NB4 (cell line): ENCODE measurements at regions not wholly inside any gene's neighbourhood (a gene's known extent, or its start where the extent isn't known, plus 50 kb on each side); places are given as distances from the start of the nearest gene placed in this dataset.

Experiments used
- DNase-seq: peaks from one replicate; pipeline ENCODE4 v3.0.0; 2010; ENCODE audit warnings: low read depth
- H3K4me3 ChIP-seq: one replicate; pipeline ENCODE4 v1.5.1; 2011; ENCODE audit warnings: mild to moderate bottlenecking, low read depth, low read length, moderate library complexity
- MYC ChIP-seq: IDR thresholded peaks from 2 replicates; pipeline ENCODE4 v1.6.1; 2011; ENCODE audit warnings: low read depth, low read length
- POLR2A ChIP-seq: IDR thresholded peaks from 2 replicates; pipeline ENCODE4 v1.6.1; 2011; ENCODE audit warnings: mild to moderate bottlenecking; ENCODE audit not compliant: insufficient read length; ENCODE audit errors: extremely low read depth
- TF ChIP-seq, protein P1 (sequence below): IDR thresholded peaks from 2 replicates; pipeline ENCODE4 v1.6.1; 2011; ENCODE audit warnings: low read depth, low read length
- TF ChIP-seq, protein P2 (sequence below): IDR thresholded peaks from one replicate; pipeline ENCODE4 v1.5.1; 2012; ENCODE audit warnings: low read depth, low read length

DNA sequence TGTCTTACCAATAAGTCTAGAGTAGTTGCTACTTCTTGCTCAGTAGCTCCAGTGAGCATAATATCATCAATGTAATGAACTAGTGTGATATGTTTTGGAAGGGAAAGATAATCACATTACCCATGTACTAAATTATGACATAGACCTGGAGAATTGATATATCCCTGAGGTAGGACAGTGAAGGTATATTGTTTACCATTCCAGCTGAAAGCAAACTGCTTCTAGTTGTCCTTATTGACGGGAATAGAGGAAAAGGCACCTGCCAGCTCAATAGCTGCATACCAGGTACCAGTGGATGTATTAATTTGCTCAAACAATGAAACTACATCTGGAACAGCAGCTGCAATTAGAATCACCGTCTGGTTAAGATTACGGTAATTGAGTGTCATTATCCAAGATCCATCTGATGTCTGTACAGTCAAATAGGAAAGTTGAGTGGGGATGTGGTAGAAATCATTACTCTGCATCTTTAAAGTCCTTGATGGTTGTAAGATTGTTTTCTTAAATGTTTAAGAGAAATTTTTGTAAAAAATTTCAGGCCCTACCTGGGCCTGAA lies 100.0 kb upstream of the ARHGAP5 start:
- TF ChIP-seq POLR2A (no peak), MYC (no peak)
- TF ChIP-seq, protein P1, sequence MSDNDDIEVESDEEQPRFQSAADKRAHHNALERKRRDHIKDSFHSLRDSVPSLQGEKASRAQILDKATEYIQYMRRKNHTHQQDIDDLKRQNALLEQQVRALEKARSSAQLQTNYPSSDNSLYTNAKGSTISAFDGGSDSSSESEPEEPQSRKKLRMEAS, result no peak
- TF ChIP-seq, protein P2, sequence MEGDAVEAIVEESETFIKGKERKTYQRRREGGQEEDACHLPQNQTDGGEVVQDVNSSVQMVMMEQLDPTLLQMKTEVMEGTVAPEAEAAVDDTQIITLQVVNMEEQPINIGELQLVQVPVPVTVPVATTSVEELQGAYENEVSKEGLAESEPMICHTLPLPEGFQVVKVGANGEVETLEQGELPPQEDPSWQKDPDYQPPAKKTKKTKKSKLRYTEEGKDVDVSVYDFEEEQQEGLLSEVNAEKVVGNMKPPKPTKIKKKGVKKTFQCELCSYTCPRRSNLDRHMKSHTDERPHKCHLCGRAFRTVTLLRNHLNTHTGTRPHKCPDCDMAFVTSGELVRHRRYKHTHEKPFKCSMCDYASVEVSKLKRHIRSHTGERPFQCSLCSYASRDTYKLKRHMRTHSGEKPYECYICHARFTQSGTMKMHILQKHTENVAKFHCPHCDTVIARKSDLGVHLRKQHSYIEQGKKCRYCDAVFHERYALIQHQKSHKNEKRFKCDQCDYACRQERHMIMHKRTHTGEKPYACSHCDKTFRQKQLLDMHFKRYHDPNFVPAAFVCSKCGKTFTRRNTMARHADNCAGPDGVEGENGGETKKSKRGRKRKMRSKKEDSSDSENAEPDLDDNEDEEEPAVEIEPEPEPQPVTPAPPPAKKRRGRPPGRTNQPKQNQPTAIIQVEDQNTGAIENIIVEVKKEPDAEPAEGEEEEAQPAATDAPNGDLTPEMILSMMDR, result no peak
- no peak for DNase-seq
- no peak overlapping the region for H3K4me3 ChIP-seq

DNA sequence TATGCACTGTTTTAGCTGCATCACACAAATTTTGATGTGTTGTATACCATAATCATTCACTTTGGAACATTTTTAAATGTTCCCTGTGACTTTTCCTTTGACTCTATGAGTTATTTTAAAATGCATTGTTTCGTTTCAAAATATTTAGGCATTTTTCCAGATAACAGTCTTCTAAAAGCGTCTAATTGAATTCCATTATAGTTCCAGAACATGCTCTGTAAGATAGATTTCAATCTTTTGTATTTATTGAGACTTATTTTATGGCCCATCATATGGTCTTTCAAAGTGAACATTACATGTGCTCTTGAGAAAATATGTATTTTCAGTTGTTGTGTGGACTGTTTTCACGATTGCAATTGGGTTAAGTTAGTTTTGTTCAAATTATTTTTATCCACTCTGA lies 98.7 kb upstream of the ARHGAP5 start:
- no peak overlapping the region for H3K4me3 ChIP-seq
- DNase-seq, result no peak
- TF ChIP-seq MYC (no peak), POLR2A (no peak)
- TF ChIP-seq, protein P2, result no peak
- TF ChIP-seq, protein P1, result no peak

DNA sequence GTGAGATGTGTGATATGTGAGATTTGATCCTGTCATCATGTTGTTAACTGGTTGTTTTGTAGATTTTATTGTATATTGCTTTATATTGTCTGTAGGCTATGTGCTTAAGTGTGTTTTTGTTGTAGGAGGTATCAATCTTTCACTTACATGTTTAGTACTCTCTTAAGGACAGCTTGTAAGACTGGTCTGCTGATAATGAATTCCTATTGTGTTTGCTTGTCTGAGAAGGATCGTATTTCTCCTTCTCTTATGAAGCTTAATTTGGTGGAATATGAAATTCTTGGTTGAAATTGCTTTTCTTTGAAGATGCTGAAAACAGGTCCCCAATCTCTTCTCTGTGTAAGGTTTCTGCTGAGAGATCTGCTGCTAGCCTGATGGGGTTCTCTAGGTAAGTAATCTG lies 94.5 kb upstream of the ARHGAP5 start:
- no peak overlapping the region for H3K4me3 ChIP-seq

DNA sequence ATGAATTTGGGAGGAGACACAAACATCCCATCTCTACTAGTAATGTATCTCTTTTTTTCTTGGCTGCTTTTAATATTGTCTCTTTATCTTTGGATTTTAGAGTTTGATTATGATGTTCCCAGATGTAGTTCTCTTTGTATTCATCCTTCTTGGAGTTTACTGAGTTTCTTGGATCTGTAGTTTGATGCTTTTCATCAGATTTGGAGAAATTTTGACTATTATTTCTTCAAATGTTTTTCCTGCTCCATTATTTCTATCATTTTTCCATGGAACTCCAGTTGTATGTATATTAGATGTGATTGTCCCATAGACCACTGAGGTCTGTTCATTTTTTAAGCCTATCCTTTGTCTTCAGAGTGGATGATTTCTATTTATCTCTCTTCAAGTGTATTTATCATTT lies 90.7 kb upstream of the ARHGAP5 start:
- TF ChIP-seq POLR2A (no peak), MYC (no peak)
- TF ChIP-seq, protein P2, result no peak
- H3K4me3 ChIP-seq, result no peak overlapping the region
- DNase-seq, result no peak

More for the DNA sequence above, 94.5 kb upstream of the ARHGAP5 start:
- DNase-seq, result no peak
- TF ChIP-seq POLR2A (no peak), MYC (no peak)
- TF ChIP-seq, protein P1, result no peak
- TF ChIP-seq, protein P2, result no peak

DNA sequence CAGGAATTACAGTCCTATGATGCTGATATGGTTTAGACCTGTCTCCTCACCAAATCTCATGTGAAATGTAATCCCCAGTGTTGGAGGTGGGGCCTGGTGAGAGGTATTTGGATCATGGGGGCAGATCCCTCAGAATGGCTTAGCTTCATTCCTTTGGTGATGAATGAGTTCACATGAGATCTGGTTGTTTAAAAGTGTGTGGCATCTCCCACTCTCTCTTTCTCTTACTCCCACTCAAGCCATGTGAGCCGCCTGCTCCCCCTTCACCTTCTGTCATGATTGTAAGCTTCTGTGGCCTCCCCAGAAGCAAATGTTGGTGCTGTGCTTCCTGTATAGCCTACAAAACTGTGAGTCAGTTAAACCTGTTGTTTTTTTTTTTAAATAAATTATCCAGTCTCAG lies 89.4 kb upstream of the ARHGAP5 start:
- no peak for TF ChIP-seq POLR2A
- TF ChIP-seq MYC, result no peak
- TF ChIP-seq, protein P2, result no peak
- TF ChIP-seq, protein P1, result no peak
- no peak overlapping the region for H3K4me3 ChIP-seq
- DNase-seq, result no peak

DNA sequence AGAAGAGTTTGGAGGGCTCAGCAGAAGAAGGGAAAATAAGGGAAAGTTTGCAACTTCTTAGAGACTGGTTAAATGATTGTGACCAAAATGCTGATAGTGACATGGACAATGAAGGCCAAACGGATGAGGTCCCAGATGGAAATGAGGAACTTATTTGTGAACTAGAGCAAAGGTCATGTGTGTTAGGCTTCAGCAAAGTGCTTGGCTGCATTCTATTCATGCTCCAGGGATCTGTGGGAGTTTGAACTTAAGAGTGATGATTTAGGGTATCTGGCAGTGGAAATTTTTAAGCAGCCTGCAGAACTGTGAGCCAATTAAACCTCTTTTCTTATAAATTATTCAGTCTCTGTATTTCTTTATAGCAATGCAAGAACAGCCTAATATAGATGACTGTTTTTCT lies 88.9 kb upstream of the ARHGAP5 start:
- no peak for DNase-seq
- no peak overlapping the region for H3K4me3 ChIP-seq
- TF ChIP-seq MYC, result no peak
- TF ChIP-seq, protein P1, result no peak
